Tibial nerve (tissue), 4 donors: ENCODE measurements at regions not wholly inside any gene's neighbourhood (a gene's known extent, or its start where the extent isn't known, plus 50 kb on each side); places are given as distances from the start of the nearest gene placed in this dataset.

Source experiments
- DNase-seq, 2 donors: peaks; one replicate each; pipeline ENCODE4 v3.0.0-alpha.2; 2019; ENCODE audit warnings: low spot score in 2 of 2
- H3K27ac ChIP-seq, 4 donors: fragments of 200-600 bp; sonication (generic) in 3 of 4; one replicate each; pipeline ENCODE4 v1.5.1; 2017 to 2019; ENCODE audit warnings: mild to moderate bottlenecking in 1 of 4
- H3K27me3 ChIP-seq, 2 donors: fragments of 200-600 bp; sonication (generic) in 1 of 2; one replicate each; pipeline versions ENCODE4 v1.5.1 to v1.6.0; 2017 to 2019
- H3K36me3 ChIP-seq, 3 donors: fragments of 200-600 bp; sonication (generic); one replicate each; pipeline ENCODE4 v1.5.1; 2018 to 2019
- H3K4me1 ChIP-seq, 4 donors: fragments of 200-600 bp; sonication (generic) in 3 of 4; one replicate each; pipeline ENCODE4 v1.5.1; 2017 to 2019
- H3K4me3 ChIP-seq, 4 donors: fragments of 200-600 bp; sonication (generic) in 3 of 4; one replicate each; pipeline ENCODE4 v1.5.1; 2017 to 2019; ENCODE audit warnings: mild to moderate bottlenecking in 1 of 4, moderate library complexity in 1 of 4
- H3K9me3 ChIP-seq, 4 donors: fragments of 200-600 bp; sonication (generic) in 3 of 4; one replicate each; pipeline ENCODE4 v1.5.1; 2017 to 2019
- EP300 ChIP-seq, 2 donors: sonication (generic); formaldehyde crosslinking; IDR thresholded peaks; one replicate each; pipeline ENCODE4 v1.6.1; 2017; ENCODE audit warnings: antibody characterized with exemption in 2 of 2, mild to moderate bottlenecking in 1 of 2
- POLR2A ChIP-seq, 2 donors: fragments of 450-650 bp; IDR thresholded peaks; one replicate each; pipeline ENCODE4 v1.6.1; 2017; ENCODE audit warnings: antibody characterized with exemption in 2 of 2, mild to moderate bottlenecking in 2 of 2, moderate library complexity in 2 of 2
- WGBS, 2 donors: methylation state at CpG; one replicate each; pipeline ENCODE4 v1.1.5; 2018; 5-methylcytosine and 5-hydroxymethylcytosine counted together
- TF ChIP-seq, protein P1 (sequence below), 5 experiments: fragments of 200-600 bp in 3 of 5; fragments of 450-650 bp in 2 of 5; sonication (generic) in 3 of 5; IDR thresholded peaks; one replicate each; pipeline ENCODE4 v1.5.1; 2016 to 2019; ENCODE audit warnings: antibody characterized with exemption in 5 of 5, mild to moderate bottlenecking in 3 of 5, moderate library complexity in 2 of 5

DNA sequence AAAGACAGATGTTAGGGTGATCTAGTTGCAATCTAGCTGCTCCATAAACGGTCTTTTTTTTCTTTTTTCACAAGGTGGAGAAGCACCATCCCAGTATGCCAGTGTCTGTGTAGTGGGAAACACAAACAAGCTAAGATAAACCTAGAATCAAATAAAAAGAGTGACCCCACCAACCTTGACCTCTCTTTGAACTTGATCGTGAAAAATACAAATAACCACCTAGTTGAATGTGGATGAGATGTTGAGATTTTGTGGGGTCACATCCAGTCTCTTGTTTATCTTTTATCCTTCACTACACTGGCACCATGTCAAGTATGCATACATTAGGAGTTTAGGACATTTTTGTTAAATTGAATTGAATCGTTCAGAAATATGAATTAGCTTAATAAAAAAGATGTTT, 194.6 kb upstream of the EYA4 start:
- no peak for TF ChIP-seq EP300 (IDR thresholded peaks at IDR 0.05)
- no peak for TF ChIP-seq POLR2A (IDR thresholded peaks at IDR 0.05)
- TF ChIP-seq, protein P1, sequence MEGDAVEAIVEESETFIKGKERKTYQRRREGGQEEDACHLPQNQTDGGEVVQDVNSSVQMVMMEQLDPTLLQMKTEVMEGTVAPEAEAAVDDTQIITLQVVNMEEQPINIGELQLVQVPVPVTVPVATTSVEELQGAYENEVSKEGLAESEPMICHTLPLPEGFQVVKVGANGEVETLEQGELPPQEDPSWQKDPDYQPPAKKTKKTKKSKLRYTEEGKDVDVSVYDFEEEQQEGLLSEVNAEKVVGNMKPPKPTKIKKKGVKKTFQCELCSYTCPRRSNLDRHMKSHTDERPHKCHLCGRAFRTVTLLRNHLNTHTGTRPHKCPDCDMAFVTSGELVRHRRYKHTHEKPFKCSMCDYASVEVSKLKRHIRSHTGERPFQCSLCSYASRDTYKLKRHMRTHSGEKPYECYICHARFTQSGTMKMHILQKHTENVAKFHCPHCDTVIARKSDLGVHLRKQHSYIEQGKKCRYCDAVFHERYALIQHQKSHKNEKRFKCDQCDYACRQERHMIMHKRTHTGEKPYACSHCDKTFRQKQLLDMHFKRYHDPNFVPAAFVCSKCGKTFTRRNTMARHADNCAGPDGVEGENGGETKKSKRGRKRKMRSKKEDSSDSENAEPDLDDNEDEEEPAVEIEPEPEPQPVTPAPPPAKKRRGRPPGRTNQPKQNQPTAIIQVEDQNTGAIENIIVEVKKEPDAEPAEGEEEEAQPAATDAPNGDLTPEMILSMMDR (IDR thresholded peaks at IDR 0.05), result no peak
- H3K27me3 ChIP-seq, result no peaks in the 10 kb centered on the region
- H3K27ac ChIP-seq, result no peak overlapping the region
- no peaks in the 10 kb centered on the region for H3K4me1 ChIP-seq
- H3K9me3 ChIP-seq, result no peaks in the 10 kb centered on the region
- H3K4me3 ChIP-seq, result no peak overlapping the region
- WGBS, 2 donors, result 33 to 44% methylated on average over 3 of the region's 3 CpGs
- DNase-seq, result no peak
- H3K36me3 ChIP-seq, result no peaks in the 10 kb centered on the region

DNA sequence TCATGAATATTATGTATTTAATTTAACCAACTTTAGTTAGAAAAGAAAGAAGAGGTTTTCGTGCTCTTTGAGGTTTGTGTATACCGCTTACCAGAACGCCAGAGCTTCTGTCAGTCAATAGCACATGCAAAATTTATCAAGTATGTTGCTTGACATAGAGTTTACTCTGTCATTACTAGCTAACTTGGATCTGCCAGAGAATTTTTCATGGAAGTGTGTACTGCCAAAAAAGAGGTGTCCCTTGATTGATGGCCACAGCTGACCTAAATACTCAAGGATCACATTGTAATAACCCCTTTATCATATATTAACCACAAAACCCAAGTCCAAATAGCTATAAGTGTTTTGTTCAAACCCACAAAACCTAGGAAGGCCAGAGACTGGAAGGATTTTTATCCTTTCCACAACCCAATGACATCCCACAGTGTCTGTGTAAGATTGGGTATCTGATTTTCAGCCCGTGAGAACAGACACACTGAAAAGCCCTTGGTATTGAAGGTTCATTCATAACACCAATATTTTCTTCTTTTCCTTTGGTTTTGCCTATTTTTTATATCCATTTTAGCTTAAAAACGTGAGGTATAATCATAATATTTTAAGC, 194.0 kb upstream of the EYA4 start:
- no peaks in the 10 kb centered on the region for H3K36me3 ChIP-seq
- no peak overlapping the region for H3K27ac ChIP-seq
- 87% methylated on average over 5 of the region's 5 CpGs for WGBS, 2 donors
- no peak overlapping the region for H3K4me3 ChIP-seq
- no peak for DNase-seq
- H3K4me1 ChIP-seq, result no peaks in the 10 kb centered on the region
- TF ChIP-seq EP300 (IDR thresholded peaks at IDR 0.05), result no peak
- no peaks in the 10 kb centered on the region for H3K9me3 ChIP-seq
- H3K27me3 ChIP-seq, result no peaks in the 10 kb centered on the region

DNA sequence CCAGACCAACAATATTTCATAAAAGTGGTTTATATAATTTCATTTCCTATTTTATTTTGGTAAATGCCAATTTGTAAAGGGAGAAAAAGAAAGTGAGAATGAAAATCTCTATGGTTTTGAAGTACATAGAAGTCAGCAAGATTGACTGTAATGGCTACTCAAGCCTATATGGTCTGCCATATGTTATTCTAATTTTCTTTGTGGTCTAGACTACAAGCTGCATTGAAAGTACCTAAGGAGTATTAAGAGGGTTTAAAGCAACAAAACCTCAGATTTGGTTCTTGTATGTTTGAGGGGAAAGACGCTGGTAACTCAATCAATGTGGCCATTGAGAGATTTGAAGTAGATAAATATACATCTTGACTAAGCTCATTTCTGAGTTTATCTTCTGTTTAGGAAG, 193.5 kb upstream of the EYA4 start:
- Histone ChIP-seq H3K27me3 (no peaks in the 10 kb centered on the region), H3K9me3 (no peaks in the 10 kb centered on the region), H3K4me1 (no peaks in the 10 kb centered on the region), H3K27ac (no peak overlapping the region), H3K4me3 (no peak overlapping the region), H3K36me3 (no peaks in the 10 kb centered on the region)
- no peak for DNase-seq
- WGBS, 2 donors, result 76 to 94% methylated on average over 1 of the region's 1 CpG
- TF ChIP-seq, protein P1 (IDR thresholded peaks at IDR 0.05), result no peak
- TF ChIP-seq POLR2A (IDR thresholded peaks at IDR 0.05) (no peak), EP300 (IDR thresholded peaks at IDR 0.05) (no peak)

DNA sequence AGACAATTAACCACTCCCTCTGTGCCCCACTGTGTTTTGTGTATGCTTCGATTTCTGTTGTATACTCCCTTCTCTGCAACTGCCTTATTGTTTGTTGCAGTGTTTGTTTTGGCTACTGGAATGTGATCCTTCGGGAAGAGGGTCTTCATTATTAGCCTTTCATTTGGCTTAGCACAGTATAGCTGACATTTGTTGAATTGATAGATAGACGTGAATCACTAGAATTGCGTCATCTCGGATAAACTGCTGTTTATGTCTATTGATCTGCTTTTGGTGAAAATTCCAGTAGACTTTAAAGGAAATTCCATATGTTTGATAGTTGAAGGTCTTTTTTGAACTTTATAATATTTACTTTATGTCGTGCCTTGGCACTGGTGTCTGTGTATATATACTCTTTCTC, 189.9 kb upstream of the EYA4 start:
- 55 to 59% methylated on average over 6 of the region's 6 CpGs for WGBS, 2 donors
- no peak for DNase-seq
- no peak overlapping the region for H3K27ac ChIP-seq
- H3K4me3 ChIP-seq, result no peak overlapping the region
- TF ChIP-seq EP300 (IDR thresholded peaks at IDR 0.05) (no peak), POLR2A (IDR thresholded peaks at IDR 0.05) (no peak)
- TF ChIP-seq, protein P1 (IDR thresholded peaks at IDR 0.05), result no peak
- no peaks in the 10 kb centered on the region for H3K9me3 ChIP-seq
- H3K27me3 ChIP-seq, result no peaks in the 10 kb centered on the region
- peaks cover 0 to 10% (median 0%) of the 10 kb centered on the region in 4 donors for H3K4me1 ChIP-seq
- no peaks in the 10 kb centered on the region for H3K36me3 ChIP-seq

DNA sequence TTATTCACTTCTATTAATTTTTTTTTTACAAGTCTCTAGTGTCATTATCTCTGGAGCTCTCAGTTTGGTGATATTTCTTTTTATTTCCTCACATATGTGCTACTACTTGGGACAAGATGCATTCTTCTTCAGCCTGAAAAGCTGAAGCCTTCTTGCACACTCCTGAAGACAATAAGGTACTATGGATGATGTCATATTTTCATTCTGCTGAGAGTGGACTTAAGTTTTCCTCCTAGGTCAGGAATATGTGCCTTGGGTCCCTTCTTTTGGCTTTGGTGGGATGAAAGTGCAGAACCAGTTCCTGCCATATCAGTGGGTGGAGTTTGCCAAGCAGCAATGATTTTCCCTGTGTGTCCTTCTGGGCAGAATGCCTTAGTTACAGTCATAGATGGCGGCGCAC, 188.7 kb upstream of the EYA4 start:
- WGBS, 2 donors, result 93 to 100% methylated on average over 2 of the region's 2 CpGs
- Histone ChIP-seq H3K27ac (no peak overlapping the region), H3K36me3 (no peaks in the 10 kb centered on the region), H3K4me1 (peaks cover 0 to 10% (median 0%) of the 10 kb centered on the region in 4 donors), H3K4me3 (no peak overlapping the region), H3K9me3 (no peaks in the 10 kb centered on the region), H3K27me3 (no peaks in the 10 kb centered on the region)
- no peak for DNase-seq
- TF ChIP-seq EP300 (IDR thresholded peaks at IDR 0.05), result no peak

DNA sequence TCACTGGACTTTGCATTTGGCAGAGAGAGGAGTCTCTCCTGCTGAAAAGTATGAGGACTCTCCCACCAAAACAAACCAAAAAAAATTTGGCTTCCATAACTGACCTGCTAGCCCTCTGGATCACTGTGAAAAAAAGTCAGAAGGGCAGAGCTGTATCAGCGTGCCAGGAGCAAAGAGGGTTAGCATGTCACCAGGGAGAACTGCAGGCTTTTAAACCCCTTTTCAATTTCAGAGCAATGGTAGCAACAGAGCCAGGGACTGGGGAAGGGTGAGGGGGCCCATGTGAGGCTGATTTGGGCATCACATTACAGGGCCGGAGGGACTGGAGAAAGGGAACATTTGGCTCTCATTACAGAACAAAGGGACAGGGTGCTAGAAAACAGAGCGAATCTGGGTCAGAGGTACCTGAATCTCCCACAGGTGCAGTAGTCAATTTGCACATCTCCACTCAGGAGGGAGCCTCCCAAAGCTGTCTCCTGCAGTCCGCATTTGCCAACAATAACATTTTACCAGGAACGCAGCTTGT, 185.7 kb upstream of the EYA4 start:
- H3K4me3 ChIP-seq, result no peak overlapping the region
- H3K4me1 ChIP-seq, result peaks cover 0 to 10% (median 0%) of the 10 kb centered on the region in 4 donors
- 36 to 37% methylated on average over 5 of the region's 5 CpGs for WGBS, 2 donors
- no peaks in the 10 kb centered on the region for H3K9me3 ChIP-seq
- H3K36me3 ChIP-seq, result no peaks in the 10 kb centered on the region
- TF ChIP-seq POLR2A (IDR thresholded peaks at IDR 0.05), result no peak
- TF ChIP-seq EP300 (IDR thresholded peaks at IDR 0.05), result no peak
- TF ChIP-seq, protein P1 (IDR thresholded peaks at IDR 0.05), result no peak
- DNase-seq, result no peak
- no peak overlapping the region for H3K27ac ChIP-seq
- no peaks in the 10 kb centered on the region for H3K27me3 ChIP-seq
